VCaP (cell line): ENCODE measurements at regions not wholly inside any gene's neighbourhood (a gene's known extent, or its start where the extent isn't known, plus 50 kb on each side); places are given as distances from the start of the nearest gene placed in this dataset.

Source experiments
- H3K27ac ChIP-seq: fragments of 450-650 bp; 2 replicates; pipeline ENCODE4 v1.5.1; 2017
- CTCF ChIP-seq: fragments of 450-650 bp; conservative IDR thresholded peaks from 2 replicates; pipeline ENCODE4 v1.5.1; 2017; ENCODE audit warnings: mild to moderate bottlenecking, moderate library complexity

DNA sequence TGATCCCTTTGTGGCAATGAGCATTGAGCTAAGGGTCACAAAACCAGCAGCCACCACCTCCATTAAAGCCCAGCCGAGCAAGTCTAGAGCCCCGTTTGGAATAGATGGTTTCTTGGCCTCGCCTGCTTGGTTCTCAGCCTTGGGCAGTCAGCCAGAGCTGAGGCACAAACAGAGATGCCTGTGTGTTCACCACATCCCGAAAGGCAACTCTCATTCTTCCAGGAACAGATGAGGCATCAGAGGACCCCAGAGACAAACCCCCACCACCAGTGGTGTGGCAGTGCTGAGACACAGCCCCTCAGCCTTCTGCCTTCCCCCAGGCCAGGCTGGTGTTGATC, 203.3 kb upstream of the ZMIZ1 start:
- no peak for TF ChIP-seq CTCF
- H3K27ac ChIP-seq, result no peak overlapping the region

GRCh38 chr10:78865931-78866717, 202.6 kb upstream of the ZMIZ1 start:
- no peak for TF ChIP-seq CTCF
- H3K27ac ChIP-seq, result no peak overlapping the region

GRCh38 chr10:78866731-78867554, 201.8 kb upstream of the ZMIZ1 start:
- no peak for TF ChIP-seq CTCF
- no peak overlapping the region for H3K27ac ChIP-seq

- no peak overlapping the region for H3K27ac ChIP-seq
- no peak for TF ChIP-seq CTCF
These were observed 201.2 kb upstream of the ZMIZ1 start for GRCh38 chr10:78867555-78867939.

DNA sequence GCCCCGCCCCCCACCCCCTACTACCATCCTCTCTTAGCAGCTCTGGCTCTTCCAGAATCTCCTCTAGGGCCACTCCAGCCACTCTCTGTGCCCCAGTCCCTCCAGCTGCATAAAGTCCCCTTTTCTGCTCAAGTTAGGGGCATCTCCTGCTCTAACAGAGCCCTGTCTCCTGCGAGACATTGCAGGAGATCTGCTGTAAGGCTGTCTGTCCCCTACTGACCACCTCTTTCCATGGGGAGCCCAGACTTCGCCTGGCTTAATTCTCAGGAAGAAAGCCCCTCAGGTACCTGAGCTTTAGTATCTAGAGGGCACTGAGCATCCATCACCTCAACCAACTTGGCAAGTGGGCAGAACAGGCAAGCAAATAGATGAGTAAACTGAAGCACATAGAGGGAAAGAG, 200.7 kb upstream of the ZMIZ1 start:
- TF ChIP-seq CTCF, result no peak
- H3K27ac ChIP-seq, result no peak overlapping the region

DNA sequence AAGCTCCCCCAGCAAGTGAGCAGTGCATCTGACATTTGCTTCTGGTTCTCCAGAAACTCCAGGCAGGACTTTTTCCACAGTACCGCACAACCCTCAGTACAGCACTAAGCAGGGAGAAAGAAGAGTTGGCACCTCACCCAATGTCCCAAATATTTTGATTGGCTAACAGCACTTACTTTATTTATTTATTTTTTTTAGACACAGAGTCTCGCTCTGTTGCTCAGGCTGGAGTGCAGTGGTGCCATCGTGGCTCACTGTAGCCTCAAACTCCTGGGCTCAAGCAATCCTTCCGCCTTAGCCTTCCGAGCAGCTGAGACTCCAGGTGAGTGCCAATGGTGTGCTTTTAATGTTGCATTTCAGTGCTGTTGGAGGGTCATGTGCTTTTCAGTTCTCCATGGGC, 200.3 kb upstream of the ZMIZ1 start:
- H3K27ac ChIP-seq, result no peak overlapping the region

More for the DNA sequence above, 200.3 kb upstream of the ZMIZ1 start:
- no peak for TF ChIP-seq CTCF
